ENCODE measurements at regions not wholly inside any gene's neighbourhood (a gene's known extent, or its start where the extent isn't known, plus 50 kb on each side); places are given as distances from the start of the nearest gene placed in this dataset.
"Not testable (repeated sequence)": the region's sequence is repeated elsewhere in the genome, so short reads cannot be mapped to it uniquely, and the experiment has no call there.

GRCh38 chr7:65792726-65793125, 80.1 kb upstream of the VKORC1L1 start:
- not testable (repeated sequence) for H3K36me3 ChIP-seq (ENCODE audit: control insufficient read depth, insufficient read depth, low read length); H3K4me3 ChIP-seq (ENCODE audit: extremely low read depth, insufficient read depth, low read length, poor library complexity, severe bottlenecking); H3K4me1 ChIP-seq (ENCODE audit: control insufficient read depth, insufficient read depth, low read length, poor library complexity, severe bottlenecking); H3K27ac ChIP-seq (ENCODE audit: low read depth, low read length, severe bottlenecking); H3K9me3 ChIP-seq (ENCODE audit: control insufficient read depth, low read length)
- WGBS, 2 experiments (ENCODE audit: insufficient coverage in 2 of 2): no CpG with 5 or more reads among the region's 4 CpGs

- Histone ChIP-seq H3K27ac (ENCODE audit: low read depth, low read length, severe bottlenecking) (peak overlapping the region; percentile 64), H3K4me1 (ENCODE audit: control insufficient read depth, insufficient read depth, low read length, poor library complexity, severe bottlenecking) (peaks cover 18% of the 10 kb centered on the region)
- H3K4me3 ChIP-seq (ENCODE audit: extremely low read depth, insufficient read depth, low read length, poor library complexity, severe bottlenecking); H3K36me3 ChIP-seq (ENCODE audit: control insufficient read depth, insufficient read depth, low read length); H3K9me3 ChIP-seq (ENCODE audit: control insufficient read depth, low read length): not testable (repeated sequence)
- WGBS, 2 experiments (ENCODE audit: insufficient coverage in 2 of 2): 0% methylated on average over 1 of the region's 3 CpGs; no CpG with 5 or more reads in 1 of the 2 experiments
Observed at GRCh38 chr7:65794671-65795391, 78.0 kb upstream of the VKORC1L1 start.

- H3K4me3 ChIP-seq (ENCODE audit: extremely low read depth, insufficient read depth, low read length, poor library complexity, severe bottlenecking); H3K9me3 ChIP-seq (ENCODE audit: control insufficient read depth, low read length); H3K36me3 ChIP-seq (ENCODE audit: control insufficient read depth, insufficient read depth, low read length); H3K27ac ChIP-seq (ENCODE audit: low read depth, low read length, severe bottlenecking): not testable (repeated sequence)
- 92 to 95% methylated on average over 2 to 4 of the region's 4 CpGs for whole genome bisulfite sequencing, 2 experiments (ENCODE audit: insufficient coverage in 2 of 2)
- peaks cover 22% of the 10 kb centered on the region for H3K4me1 ChIP-seq (ENCODE audit: control insufficient read depth, insufficient read depth, low read length, poor library complexity, severe bottlenecking)
Observed at GRCh38 chr7:65795392-65795716, 77.5 kb upstream of the VKORC1L1 start.

GRCh38 chr7:65796205-65796604, 76.7 kb upstream of the VKORC1L1 start:
- 94 to 100% methylated on average over 4 of the region's 4 CpGs for WGBS, 2 experiments (ENCODE audit: insufficient coverage in 2 of 2)
- no peaks in the 10 kb centered on the region for H3K9me3 ChIP-seq (ENCODE audit: control insufficient read depth, low read length)
- no peak overlapping the region for H3K27ac ChIP-seq (ENCODE audit: low read depth, low read length, severe bottlenecking)
- H3K36me3 ChIP-seq (ENCODE audit: control insufficient read depth, insufficient read depth, low read length): no peaks in the 10 kb centered on the region
- H3K4me1 ChIP-seq (ENCODE audit: control insufficient read depth, insufficient read depth, low read length, poor library complexity, severe bottlenecking): peaks cover 25% of the 10 kb centered on the region
- H3K4me3 ChIP-seq (ENCODE audit: extremely low read depth, insufficient read depth, low read length, poor library complexity, severe bottlenecking): no peak overlapping the region

GRCh38 chr7:65797086-65797485, 75.8 kb upstream of the VKORC1L1 start:
- not testable (repeated sequence) for H3K27ac ChIP-seq (ENCODE audit: low read depth, low read length, severe bottlenecking); H3K4me3 ChIP-seq (ENCODE audit: extremely low read depth, insufficient read depth, low read length, poor library complexity, severe bottlenecking); H3K36me3 ChIP-seq (ENCODE audit: control insufficient read depth, insufficient read depth, low read length); H3K9me3 ChIP-seq (ENCODE audit: control insufficient read depth, low read length)
- WGBS, 2 experiments (ENCODE audit: insufficient coverage in 2 of 2): 95 to 96% methylated on average over 5 to 6 of the region's 9 CpGs
- peaks cover 25% of the 10 kb centered on the region for H3K4me1 ChIP-seq (ENCODE audit: control insufficient read depth, insufficient read depth, low read length, poor library complexity, severe bottlenecking)

- not testable (repeated sequence) for H3K27ac ChIP-seq (ENCODE audit: low read depth, low read length, severe bottlenecking); H3K9me3 ChIP-seq (ENCODE audit: control insufficient read depth, low read length); H3K36me3 ChIP-seq (ENCODE audit: control insufficient read depth, insufficient read depth, low read length); H3K4me3 ChIP-seq (ENCODE audit: extremely low read depth, insufficient read depth, low read length, poor library complexity, severe bottlenecking)
- peaks cover 25% of the 10 kb centered on the region for H3K4me1 ChIP-seq (ENCODE audit: control insufficient read depth, insufficient read depth, low read length, poor library complexity, severe bottlenecking)
- WGBS, 2 experiments (ENCODE audit: insufficient coverage in 2 of 2): 92 to 97% methylated on average over 2 to 5 of the region's 5 CpGs
Observed at GRCh38 chr7:65797566-65797965, 75.3 kb upstream of the VKORC1L1 start.

GRCh38 chr7:65798111-65799075, 74.5 kb upstream of the VKORC1L1 start:
- no peaks in the 10 kb centered on the region for H3K9me3 ChIP-seq (ENCODE audit: control insufficient read depth, low read length)
- peak overlapping the region; percentile 57 for H3K27ac ChIP-seq (ENCODE audit: low read depth, low read length, severe bottlenecking)
- 90 to 96% methylated on average over 4 of the region's 5 CpGs for WGBS, 2 experiments (ENCODE audit: insufficient coverage in 2 of 2)
- no peak overlapping the region for H3K4me3 ChIP-seq (ENCODE audit: extremely low read depth, insufficient read depth, low read length, poor library complexity, severe bottlenecking)
- H3K36me3 ChIP-seq (ENCODE audit: control insufficient read depth, insufficient read depth, low read length): no peaks in the 10 kb centered on the region
- H3K4me1 ChIP-seq (ENCODE audit: control insufficient read depth, insufficient read depth, low read length, poor library complexity, severe bottlenecking): peaks cover 25% of the 10 kb centered on the region

- H3K9me3 ChIP-seq (ENCODE audit: control insufficient read depth, low read length); H3K36me3 ChIP-seq (ENCODE audit: control insufficient read depth, insufficient read depth, low read length); H3K4me3 ChIP-seq (ENCODE audit: extremely low read depth, insufficient read depth, low read length, poor library complexity, severe bottlenecking): not testable (repeated sequence)
- 75% methylated on average over 3 of the region's 4 CpGs; no CpG with 5 or more reads in 1 of the 2 experiments for WGBS, 2 experiments (ENCODE audit: insufficient coverage in 2 of 2)
- peaks cover 24% of the 10 kb centered on the region for H3K4me1 ChIP-seq (ENCODE audit: control insufficient read depth, insufficient read depth, low read length, poor library complexity, severe bottlenecking)
- peak overlapping the region; percentile 45 for H3K27ac ChIP-seq (ENCODE audit: low read depth, low read length, severe bottlenecking)
Observed at GRCh38 chr7:65800191-65800590, 72.7 kb upstream of the VKORC1L1 start.

- H3K27ac ChIP-seq (ENCODE audit: low read depth, low read length, severe bottlenecking): peak overlapping the region; percentile 29
- no peaks in the 10 kb centered on the region for H3K36me3 ChIP-seq (ENCODE audit: control insufficient read depth, insufficient read depth, low read length)
- no peaks in the 10 kb centered on the region for H3K9me3 ChIP-seq (ENCODE audit: control insufficient read depth, low read length)
- peaks cover 20% of the 10 kb centered on the region for H3K4me1 ChIP-seq (ENCODE audit: control insufficient read depth, insufficient read depth, low read length, poor library complexity, severe bottlenecking)
- H3K4me3 ChIP-seq (ENCODE audit: extremely low read depth, insufficient read depth, low read length, poor library complexity, severe bottlenecking): no peak overlapping the region
- WGBS, 2 experiments (ENCODE audit: insufficient coverage in 2 of 2): 88% methylated on average over 6 of the region's 6 CpGs
Observed at GRCh38 chr7:65800890-65801341, 72.0 kb upstream of the VKORC1L1 start.

- H3K27ac ChIP-seq (ENCODE audit: low read depth, low read length, severe bottlenecking): no peak overlapping the region
- H3K36me3 ChIP-seq (ENCODE audit: control insufficient read depth, insufficient read depth, low read length): no peaks in the 10 kb centered on the region
- WGBS, 2 experiments (ENCODE audit: insufficient coverage in 2 of 2): 90 to 95% methylated on average over 2 to 3 of the region's 4 CpGs
- peaks cover 7% of the 10 kb centered on the region for H3K4me1 ChIP-seq (ENCODE audit: control insufficient read depth, insufficient read depth, low read length, poor library complexity, severe bottlenecking)
- no peaks in the 10 kb centered on the region for H3K9me3 ChIP-seq (ENCODE audit: control insufficient read depth, low read length)
- no peak overlapping the region for H3K4me3 ChIP-seq (ENCODE audit: extremely low read depth, insufficient read depth, low read length, poor library complexity, severe bottlenecking)
Observed at GRCh38 chr7:65804887-65805286, 68.0 kb upstream of the VKORC1L1 start.

GRCh38 chr7:65807067-65807466, 65.8 kb upstream of the VKORC1L1 start:
- not testable (repeated sequence) for H3K4me3 ChIP-seq (ENCODE audit: extremely low read depth, insufficient read depth, low read length, poor library complexity, severe bottlenecking); H3K9me3 ChIP-seq (ENCODE audit: control insufficient read depth, low read length); H3K4me1 ChIP-seq (ENCODE audit: control insufficient read depth, insufficient read depth, low read length, poor library complexity, severe bottlenecking); H3K36me3 ChIP-seq (ENCODE audit: control insufficient read depth, insufficient read depth, low read length); H3K27ac ChIP-seq (ENCODE audit: low read depth, low read length, severe bottlenecking)
- 83 to 100% methylated on average over 1 to 2 of the region's 5 CpGs for WGBS, 2 experiments (ENCODE audit: insufficient coverage in 2 of 2)
